ENCODE measurements at regions not wholly inside any gene's neighbourhood (a gene's known extent, or its start where the extent isn't known, plus 50 kb on each side); places are given as distances from the start of the nearest gene placed in this dataset.
"Not testable (repeated sequence)": the region's sequence is repeated elsewhere in the genome, so short reads cannot be mapped to it uniquely, and the experiment has no call there.

- Histone ChIP-seq H3K27ac (peak overlapping the region; percentile 59 to 63), H3K4me3 (no peak overlapping the region), H3K4me1 (peaks cover 0 to 18% of the 10 kb centered on the region in 2 donors), H3K9me3 (no peaks in the 10 kb centered on the region), H3K36me3 (no peaks in the 10 kb centered on the region), H3K27me3 (no peaks in the 10 kb centered on the region)
- no peak for DNase-seq (ENCODE audit: low spot score)
- no peak for TF ChIP-seq CTCF (IDR thresholded peaks at IDR 0.05)
These were observed 60.6 kb upstream of the AKR1C1 start for GRCh38 chr10:4902571-4903011.

GRCh38 chr10:4903126-4903525 lies 60.1 kb upstream of the AKR1C1 start:
- not testable (repeated sequence) for H3K4me3 ChIP-seq; H3K27me3 ChIP-seq; DNase-seq (ENCODE audit: low spot score); H3K9me3 ChIP-seq; H3K36me3 ChIP-seq
- H3K27ac ChIP-seq = peak overlapping the region; percentile 59 to 63
- H3K4me1 ChIP-seq = peaks cover 0 to 18% of the 10 kb centered on the region in 2 donors

- DNase-seq (ENCODE audit: low spot score); H3K27me3 ChIP-seq; H3K9me3 ChIP-seq; H3K4me3 ChIP-seq; H3K36me3 ChIP-seq: not testable (repeated sequence)
- Histone ChIP-seq H3K27ac (peak overlapping the region in 1 of 2 donors; percentile 63), H3K4me1 (peaks cover 0 to 18% of the 10 kb centered on the region in 2 donors)
These were observed 59.5 kb upstream of the AKR1C1 start for GRCh38 chr10:4903675-4904074.

GRCh38 chr10:4909118-4909517 lies 54.1 kb upstream of the AKR1C1 start:
- no peak overlapping the region for H3K4me3 ChIP-seq
- DNase-seq (ENCODE audit: low spot score) = no peak
- H3K4me1 ChIP-seq = no peaks in the 10 kb centered on the region
- no peak overlapping the region for H3K27ac ChIP-seq
- H3K9me3 ChIP-seq = no peaks in the 10 kb centered on the region
- TF ChIP-seq CTCF (IDR thresholded peaks at IDR 0.05) = no peak
- no peaks in the 10 kb centered on the region for H3K36me3 ChIP-seq
- no peaks in the 10 kb centered on the region for H3K27me3 ChIP-seq

Data from right atrium auricular region (tissue), 2 donors.